HG03045 (cell line): ENCODE measurements at regions not wholly inside any gene's neighbourhood (a gene's known extent, or its start where the extent isn't known, plus 50 kb on each side); places are given as distances from the start of the nearest gene placed in this dataset.

Experiments
- ATAC-seq: cut with Tn5 transposase; IDR thresholded peaks from one replicate; pipeline ENCODE4 v1.9.1; 2021; ENCODE audit warnings: mild to moderate bottlenecking, moderate library complexity; ENCODE audit not compliant: unreplicated experiment

- ATAC-seq: no peak
These were observed 98.9 kb downstream of the CYRIA start for GRCh38 chr2:16566701-16567100.

DNA sequence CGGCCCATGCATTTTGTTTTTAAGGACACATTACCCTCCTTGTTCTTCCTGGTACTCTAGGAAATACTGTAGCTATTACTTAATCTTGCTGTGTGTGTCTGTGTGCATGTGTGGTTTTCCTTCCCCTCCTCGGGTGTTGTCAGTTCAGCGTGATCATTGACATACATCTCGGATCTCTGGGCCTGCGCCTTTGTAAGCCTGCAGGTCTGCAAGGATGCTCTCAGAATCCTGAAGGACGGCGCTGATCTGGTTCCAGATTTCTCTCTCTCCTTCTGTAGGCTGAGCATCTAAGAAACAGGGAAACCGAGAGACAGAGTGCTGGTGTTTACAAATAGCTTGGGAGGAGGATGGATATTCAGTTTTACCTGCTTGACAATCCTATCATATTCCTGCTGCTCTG, 100.2 kb downstream of the CYRIA start:
- no peak for ATAC-seq

GRCh38 chr2:16561676-16562075, 104.0 kb downstream of the CYRIA start:
- no peak for ATAC-seq

- no peak for ATAC-seq
These were observed 104.4 kb downstream of the CYRIA start for GRCh38 chr2:16561251-16561650.

GRCh38 chr2:16559278-16560067, 106.2 kb downstream of the CYRIA start:
- no peak for ATAC-seq

DNA sequence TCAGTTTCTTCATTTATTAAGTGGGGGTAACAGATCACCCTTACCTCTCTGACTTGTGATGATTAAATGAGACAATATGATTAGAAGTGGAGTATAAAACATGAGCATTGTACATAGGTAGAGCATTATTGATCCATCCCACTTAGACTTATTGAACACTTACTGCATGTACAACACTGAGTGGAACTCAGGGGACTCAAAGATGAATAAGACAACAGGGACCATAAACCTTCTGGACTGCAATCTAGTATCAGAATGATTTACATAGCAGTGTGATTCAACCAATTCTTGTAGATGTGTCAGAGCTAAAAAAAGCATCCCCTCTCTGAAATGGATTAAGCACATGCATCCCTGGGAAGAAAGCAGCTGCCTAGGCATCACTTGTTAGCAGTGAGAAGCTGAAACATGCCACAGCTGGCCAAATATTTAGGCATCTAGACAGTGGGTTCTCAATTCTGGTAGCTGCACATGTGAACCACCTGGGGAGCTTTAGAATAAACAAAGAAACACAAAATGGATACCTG, 111.5 kb downstream of the CYRIA start:
- ATAC-seq: no peak

DNA sequence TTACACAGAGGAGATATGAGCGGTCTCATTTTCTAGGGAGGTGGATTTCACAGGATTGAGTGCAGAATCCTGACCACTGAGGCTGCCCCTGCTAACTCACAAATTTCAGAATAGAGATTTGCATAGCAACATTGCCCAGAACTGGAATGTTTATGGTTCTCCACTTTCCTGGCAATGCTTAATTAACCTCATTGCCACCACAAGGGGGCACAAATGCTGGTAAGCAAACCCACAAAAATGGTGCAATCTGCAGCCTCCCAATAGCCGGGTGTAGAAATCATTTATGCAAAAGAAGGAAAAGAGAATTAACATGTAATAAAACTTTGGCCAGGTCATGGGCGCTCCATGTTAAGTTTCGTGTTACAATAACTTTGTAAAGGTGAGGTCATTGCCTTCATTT, 112.4 kb downstream of the CYRIA start:
- no peak for ATAC-seq

DNA sequence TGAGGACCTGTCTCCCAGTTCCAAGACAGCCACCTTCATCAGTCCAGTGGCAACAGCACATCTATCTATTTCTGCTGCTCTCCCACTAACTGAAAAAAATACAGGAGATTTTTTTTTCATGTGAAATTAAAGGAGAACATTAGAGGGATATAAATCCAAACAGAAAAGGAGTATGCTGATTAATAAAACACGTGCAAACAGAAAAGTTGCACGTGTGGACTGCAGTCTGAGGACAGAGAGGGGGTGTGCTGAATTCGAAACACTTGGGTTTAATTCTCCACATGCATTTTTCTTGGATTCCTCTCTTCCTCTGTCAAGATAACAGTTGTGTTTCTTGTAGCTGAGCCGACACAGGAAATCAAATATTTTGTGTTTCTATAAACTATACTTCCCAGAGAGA, 113.4 kb downstream of the CYRIA start:
- no peak for ATAC-seq

DNA sequence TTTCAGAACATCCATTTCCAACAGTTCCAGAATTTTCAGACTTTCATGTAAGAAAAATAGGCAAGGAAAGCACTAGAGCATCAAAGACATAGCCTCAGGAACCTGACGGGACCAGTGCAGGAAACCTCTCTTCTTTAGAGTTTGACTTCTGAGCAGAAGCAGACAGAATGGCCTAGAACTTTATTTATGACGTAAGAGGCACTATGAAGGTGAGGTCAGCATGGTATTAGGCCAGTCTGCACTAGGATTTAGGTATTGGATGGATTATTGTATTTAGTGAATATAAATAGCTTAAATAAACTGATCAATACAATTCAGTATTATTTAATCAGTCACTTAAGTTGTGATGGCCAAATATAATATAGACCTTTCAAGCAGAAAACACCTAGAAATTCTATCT, 117.6 kb downstream of the CYRIA start:
- ATAC-seq: no peak

GRCh38 chr2:16546128-16546754, 119.4 kb downstream of the CYRIA start:
- no peak for ATAC-seq

- no peak for ATAC-seq
These were observed 126.9 kb downstream of the CYRIA start for GRCh38 chr2:16538707-16539106.

GRCh38 chr2:16537347-16537746, 128.3 kb downstream of the CYRIA start:
- ATAC-seq: no peak

- ATAC-seq: no peak
These were observed 139.4 kb downstream of the CYRIA start for GRCh38 chr2:16526193-16526592.

DNA sequence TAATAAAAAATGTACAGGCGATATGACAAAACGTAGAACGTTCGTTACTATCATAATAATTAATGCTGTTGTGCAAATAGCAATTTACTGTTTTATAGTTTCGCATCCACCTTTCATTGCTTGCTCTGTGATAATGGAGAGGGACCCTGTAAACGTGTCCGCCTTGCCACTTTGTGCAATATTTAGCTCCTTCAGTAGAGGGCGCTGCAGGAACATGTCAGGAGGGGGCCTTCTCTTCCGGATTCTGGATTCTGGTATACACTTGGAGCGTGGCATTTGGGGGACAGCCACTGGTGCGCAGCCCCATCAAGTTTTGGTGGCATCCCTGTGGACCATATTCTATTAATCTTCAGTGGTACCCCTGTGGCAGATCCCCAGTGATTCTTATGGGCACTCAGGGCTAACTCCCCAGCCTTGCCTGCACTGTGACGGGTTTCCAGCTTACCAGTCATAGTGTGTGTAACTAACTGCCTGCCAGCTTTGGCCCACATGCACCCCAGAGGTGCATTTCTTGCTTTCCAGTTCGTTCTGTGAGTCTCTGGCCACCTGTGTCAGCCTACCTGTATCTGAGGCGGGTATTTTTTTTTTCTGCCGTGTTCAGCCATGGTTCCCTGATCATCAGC, 140.3 kb downstream of the CYRIA start:
- ATAC-seq: no peak

DNA sequence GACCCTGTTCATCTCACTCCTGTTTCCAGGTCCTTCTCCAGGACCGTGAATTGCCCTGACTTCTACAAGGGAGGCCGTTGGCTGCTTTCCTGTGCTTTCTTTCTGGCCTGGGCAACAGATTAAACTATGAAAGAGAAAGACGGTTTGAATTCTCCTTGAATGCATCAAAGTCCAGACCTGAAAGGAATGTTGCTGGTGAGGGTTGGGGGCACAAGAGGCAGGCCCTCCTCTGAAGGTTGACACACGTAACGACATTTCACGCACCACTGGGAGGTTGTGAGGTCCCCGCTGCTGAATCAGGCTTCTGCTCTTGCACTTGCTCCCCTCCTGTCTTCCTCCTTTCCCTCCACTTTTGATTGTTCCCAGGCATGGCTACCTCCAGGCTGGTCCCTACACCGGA, 141.9 kb downstream of the CYRIA start:
- ATAC-seq: no peak

DNA sequence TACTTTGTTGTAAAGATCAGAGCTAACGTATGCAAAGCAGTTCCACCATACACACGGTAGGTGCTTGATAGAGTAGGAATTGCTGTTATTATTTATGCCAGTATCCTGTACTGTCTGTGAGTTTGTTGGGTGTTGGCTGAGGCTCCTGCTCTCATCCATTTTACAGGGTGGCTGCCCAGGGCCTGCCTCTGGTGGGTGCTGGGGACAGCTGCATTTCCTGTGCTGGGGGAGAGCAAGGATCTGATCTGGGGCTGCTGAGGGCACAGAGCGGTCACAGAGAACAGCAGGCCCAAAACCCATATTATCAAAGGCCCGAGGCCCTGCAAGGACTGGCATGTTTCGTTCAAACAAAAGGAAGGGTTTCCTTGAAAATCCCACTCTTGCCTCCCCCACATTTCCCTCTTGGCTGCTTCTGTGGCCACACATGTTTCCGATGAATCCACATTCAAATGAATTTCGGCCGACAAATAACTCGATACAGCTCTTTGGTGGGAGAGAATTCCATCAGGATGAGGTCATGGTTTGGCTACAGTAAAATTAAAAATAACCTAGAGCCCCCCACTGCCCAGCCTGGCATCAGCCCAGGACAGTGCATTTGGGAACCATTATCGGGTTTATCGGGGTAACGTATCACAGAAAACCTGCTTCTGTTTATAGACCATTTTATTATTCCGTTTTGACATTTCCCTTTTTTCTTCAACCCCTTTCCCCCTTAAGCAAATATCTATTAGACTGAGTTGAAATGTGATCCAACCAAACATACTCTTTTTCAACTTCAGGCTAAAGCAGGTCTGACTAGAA, 143.4 kb downstream of the CYRIA start:
- ATAC-seq: no peak

- ATAC-seq: no peak
These were observed 144.7 kb downstream of the CYRIA start for GRCh38 chr2:16520891-16521290.

- no peak for ATAC-seq
These were observed 149.9 kb downstream of the CYRIA start for GRCh38 chr2:16515696-16516095.

DNA sequence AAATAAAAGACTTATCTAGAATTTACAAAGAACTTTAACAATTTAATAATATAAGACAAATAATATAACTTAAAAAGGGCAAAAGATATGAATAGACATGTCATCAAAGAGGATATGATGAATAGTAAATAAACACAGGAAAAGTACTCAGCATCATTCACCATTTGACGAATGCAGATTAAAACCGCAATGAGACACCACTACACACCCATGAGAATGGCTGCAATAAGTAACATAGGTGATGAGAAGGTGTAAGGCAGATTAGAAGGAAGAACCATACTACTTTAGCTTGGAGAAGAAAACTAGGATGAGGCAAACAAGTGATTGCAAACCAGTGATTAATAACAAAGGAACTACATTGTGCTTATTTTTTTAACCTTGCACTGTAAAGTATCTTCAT, 152.0 kb downstream of the CYRIA start:
- no peak for ATAC-seq

GRCh38 chr2:16511041-16511440, 154.6 kb downstream of the CYRIA start:
- no peak for ATAC-seq

GRCh38 chr2:16509042-16509441, 156.6 kb downstream of the CYRIA start:
- no peak for ATAC-seq
